SK-N-SH (cell line): ENCODE measurements at regions not wholly inside any gene's neighbourhood (a gene's known extent, or its start where the extent isn't known, plus 50 kb on each side); places are given as distances from the start of the nearest gene placed in this dataset.

ENCODE experiments used
- EP300 ChIP-seq, 2 experiments: IDR thresholded peaks; 2 replicates each; pipeline versions ENCODE4 v1.4.0 to v1.6.1; 2012; ENCODE audit warnings: borderline replicate concordance in 1 of 2, low read depth in 1 of 2, low read length in 1 of 2
- JUND ChIP-seq: IDR thresholded peaks from 2 replicates; pipeline ENCODE4 v1.4.0; 2012
- MXI1 ChIP-seq: IDR thresholded peaks from 2 replicates; pipeline ENCODE4 v1.6.1; 2012; ENCODE audit warnings: mild to moderate bottlenecking, low read depth, low read length, improper control_type of control experiment
- NFIC ChIP-seq: IDR thresholded peaks from 2 replicates; pipeline ENCODE4 v1.4.0; 2012; ENCODE audit warnings: borderline replicate concordance
- POLR2AphosphoS5 ChIP-seq: IDR thresholded peaks from 2 replicates; pipeline ENCODE4 v1.6.1; 2012; ENCODE audit warnings: low read depth, low read length
- TAF1 ChIP-seq: IDR thresholded peaks from 2 replicates; pipeline ENCODE4 v1.6.1; 2012; ENCODE audit warnings: low read depth, mild to moderate bottlenecking, low read length, moderate library complexity, borderline replicate concordance
- TCF12 ChIP-seq: IDR thresholded peaks from 2 replicates; pipeline ENCODE4 v1.4.0; 2012
- YY1 ChIP-seq: IDR thresholded peaks from 2 replicates; pipeline ENCODE4 v1.4.0; 2012; ENCODE audit warnings: low read depth, mild to moderate bottlenecking
- TF ChIP-seq, protein P1 (sequence below): fragments of 150-350 bp; IDR thresholded peaks from 2 replicates; pipeline ENCODE4 v1.6.1; 2017; ENCODE audit warnings: antibody characterized with exemption, low read length, low read depth, borderline replicate concordance
- TF ChIP-seq, protein P2 (sequence below): fragments of 200-600 bp; sonication (generic); IDR thresholded peaks from 2 replicates; pipeline ENCODE4 v1.6.1; 2017; ENCODE audit warnings: antibody characterized with exemption, mild to moderate bottlenecking, moderate library complexity

DNA sequence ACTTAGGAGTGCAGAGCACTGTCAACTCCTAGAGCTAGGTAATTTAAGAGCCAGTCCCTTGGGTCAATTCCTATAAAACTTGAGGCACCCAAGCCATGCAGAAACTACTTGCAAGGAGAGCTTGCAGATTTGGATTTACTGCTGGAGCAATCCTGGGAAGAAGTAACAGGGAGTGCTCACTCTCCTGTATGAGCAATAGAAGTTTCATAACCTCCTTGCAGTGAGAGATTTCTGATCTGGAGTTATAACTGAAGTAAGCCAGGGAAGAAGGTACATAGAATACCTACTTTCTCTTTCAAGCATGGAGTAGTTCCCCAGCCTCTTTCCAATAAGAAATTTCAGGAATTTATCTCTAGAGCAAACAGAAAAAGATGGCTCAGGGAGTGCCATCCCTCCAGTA lies 650.1 kb upstream of the USP15 start:
- TF ChIP-seq MXI1 (no peak), NFIC (no peak), TAF1 (no peak), TCF12 (no peak), YY1 (no peak), EP300 (IDR thresholded peaks at IDR 0.05; ENCODE audit: borderline replicate concordance in 1 of 2, low read depth in 1 of 2, low read length in 1 of 2) (no peak), POLR2AphosphoS5 (no peak), JUND (no peak)
- TF ChIP-seq, protein P1, sequence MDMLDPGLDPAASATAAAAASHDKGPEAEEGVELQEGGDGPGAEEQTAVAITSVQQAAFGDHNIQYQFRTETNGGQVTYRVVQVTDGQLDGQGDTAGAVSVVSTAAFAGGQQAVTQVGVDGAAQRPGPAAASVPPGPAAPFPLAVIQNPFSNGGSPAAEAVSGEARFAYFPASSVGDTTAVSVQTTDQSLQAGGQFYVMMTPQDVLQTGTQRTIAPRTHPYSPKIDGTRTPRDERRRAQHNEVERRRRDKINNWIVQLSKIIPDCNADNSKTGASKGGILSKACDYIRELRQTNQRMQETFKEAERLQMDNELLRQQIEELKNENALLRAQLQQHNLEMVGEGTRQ: no peak
- TF ChIP-seq, protein P2, sequence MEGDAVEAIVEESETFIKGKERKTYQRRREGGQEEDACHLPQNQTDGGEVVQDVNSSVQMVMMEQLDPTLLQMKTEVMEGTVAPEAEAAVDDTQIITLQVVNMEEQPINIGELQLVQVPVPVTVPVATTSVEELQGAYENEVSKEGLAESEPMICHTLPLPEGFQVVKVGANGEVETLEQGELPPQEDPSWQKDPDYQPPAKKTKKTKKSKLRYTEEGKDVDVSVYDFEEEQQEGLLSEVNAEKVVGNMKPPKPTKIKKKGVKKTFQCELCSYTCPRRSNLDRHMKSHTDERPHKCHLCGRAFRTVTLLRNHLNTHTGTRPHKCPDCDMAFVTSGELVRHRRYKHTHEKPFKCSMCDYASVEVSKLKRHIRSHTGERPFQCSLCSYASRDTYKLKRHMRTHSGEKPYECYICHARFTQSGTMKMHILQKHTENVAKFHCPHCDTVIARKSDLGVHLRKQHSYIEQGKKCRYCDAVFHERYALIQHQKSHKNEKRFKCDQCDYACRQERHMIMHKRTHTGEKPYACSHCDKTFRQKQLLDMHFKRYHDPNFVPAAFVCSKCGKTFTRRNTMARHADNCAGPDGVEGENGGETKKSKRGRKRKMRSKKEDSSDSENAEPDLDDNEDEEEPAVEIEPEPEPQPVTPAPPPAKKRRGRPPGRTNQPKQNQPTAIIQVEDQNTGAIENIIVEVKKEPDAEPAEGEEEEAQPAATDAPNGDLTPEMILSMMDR: no peak
